NCI-H187 treated with DMSO at 0.1 percent for 48 hours (cell line): ENCODE measurements at regions not wholly inside any gene's neighbourhood (a gene's known extent, or its start where the extent isn't known, plus 50 kb on each side); places are given as distances from the start of the nearest gene placed in this dataset.
"Not testable (repeated sequence)": the region's sequence is repeated elsewhere in the genome, so short reads cannot be mapped to it uniquely, and the experiment has no call there.

Experiments used
- DNase-seq: peaks from one replicate; lab custom pipeline; 2025; lab: John Stamatoyannopoulos, UW

DNA sequence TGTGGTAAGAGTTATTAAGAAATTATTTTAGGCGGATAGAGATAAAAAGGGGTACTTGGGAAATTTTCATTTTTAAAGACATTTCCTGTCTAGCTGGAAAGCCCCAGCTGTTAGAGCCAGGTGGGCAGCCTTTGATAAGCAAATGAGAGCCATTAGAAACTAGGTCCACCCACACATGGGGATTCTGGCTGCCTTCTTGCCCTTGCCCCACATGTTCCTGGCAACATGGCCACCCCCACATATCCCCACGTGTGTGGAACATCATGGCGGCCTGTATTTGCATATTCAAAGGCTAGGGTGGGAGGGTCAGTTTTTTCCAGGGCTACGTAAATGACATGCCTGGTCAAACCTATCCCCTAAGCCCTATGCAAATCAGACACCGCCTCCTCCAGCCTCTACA lies 1382.1 kb downstream of the AACS start:
- no peak for DNase-seq

DNA sequence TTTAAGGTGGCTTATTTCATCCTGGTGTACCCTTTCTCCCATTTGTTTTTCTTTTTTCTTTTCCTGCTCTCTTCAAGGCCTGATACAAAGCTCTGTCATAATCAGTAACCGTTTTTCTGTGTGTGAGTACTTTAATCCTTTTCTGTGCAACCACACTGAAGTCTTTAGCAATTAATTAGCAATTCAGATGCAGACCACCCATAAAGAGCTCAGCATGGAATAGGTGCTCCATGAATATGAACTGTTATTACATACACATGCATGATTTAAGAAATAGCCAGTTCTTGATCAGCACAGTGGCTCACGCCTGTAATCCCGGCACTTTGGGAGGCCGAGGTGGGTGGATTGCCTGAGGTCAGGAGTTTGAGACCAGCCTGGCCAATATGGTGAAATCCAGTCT lies 1386.6 kb downstream of the AACS start:
- no peak for DNase-seq

DNA sequence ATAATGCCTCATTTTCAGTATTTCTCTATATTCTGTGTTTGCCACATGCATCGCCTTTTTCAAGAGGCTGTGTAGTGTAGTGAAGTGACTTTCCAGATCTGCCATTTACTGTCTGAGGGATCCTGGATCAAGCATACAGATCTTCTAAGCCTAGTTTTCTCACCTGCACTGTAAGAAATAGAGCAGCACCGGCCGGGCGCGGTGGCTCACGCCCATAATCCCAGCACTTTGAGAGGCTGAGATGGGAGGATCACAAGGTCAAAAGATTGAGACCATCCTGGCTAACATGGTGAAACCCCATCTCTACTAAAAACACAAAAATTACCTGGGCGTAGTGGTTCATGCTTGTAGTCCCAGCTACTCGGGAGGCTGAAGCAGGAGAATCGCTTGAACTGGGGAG lies 1387.5 kb downstream of the AACS start:
- DNase-seq: not testable (repeated sequence)

DNA sequence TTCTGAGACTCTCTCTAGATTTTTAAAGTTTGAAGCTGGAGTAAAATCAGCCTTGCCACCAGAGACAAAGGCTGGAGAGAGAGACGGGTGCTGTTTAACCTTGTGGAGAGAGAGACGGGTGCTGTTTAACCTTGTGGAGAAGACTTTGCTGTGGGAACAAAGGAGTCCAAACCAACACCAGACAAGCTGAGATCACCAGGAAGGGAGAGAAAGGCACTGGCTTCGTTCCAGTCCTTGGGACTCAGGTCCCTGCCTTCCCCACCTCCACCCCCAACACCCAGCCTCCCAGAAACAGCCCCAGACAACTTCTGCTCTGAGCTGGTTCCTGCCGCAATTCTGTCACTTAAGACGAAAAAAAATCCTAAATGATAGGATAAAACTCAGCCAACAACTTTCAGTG lies 1389.3 kb downstream of the AACS start:
- no peak for DNase-seq

DNA sequence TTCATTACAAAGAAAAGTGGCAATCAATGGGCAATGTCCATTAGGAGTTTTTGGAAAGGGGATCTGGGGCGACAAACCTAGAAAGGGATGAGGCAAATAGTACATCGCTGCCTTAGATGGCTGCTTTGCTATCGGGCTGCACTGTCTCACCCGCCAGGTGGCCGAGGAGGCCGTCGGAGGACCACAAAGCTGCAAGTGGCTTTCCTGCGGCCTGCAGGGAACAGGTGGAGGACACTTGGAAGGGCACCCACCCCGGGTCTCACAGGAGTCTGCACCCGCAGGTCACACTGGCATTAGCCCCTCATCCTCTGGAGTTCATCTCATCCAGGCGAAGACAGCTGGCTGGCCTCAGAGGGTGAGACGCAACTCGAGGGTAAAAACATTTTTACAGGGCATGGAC lies 1392.5 kb downstream of the AACS start:
- DNase-seq: no peak

DNA sequence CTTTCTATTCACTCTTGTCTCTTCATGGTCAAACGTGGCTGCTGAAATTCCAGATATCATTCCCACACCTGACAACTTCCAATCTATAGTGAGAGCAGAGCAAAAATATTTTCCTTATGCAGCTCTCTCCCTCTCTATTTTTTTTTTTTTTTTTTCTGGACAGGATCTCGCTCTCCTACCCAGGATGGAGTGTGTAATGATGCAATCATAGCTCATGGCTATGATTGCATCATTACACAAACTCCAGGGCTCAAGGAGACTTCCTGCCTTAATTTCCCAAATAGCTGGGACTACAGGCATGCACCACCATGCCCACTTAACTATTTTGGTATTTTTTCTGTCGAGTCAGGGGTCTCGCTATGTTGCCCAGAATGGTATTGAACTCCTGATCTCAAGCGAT lies 1398.9 kb downstream of the AACS start:
- DNase-seq: no peak

DNA sequence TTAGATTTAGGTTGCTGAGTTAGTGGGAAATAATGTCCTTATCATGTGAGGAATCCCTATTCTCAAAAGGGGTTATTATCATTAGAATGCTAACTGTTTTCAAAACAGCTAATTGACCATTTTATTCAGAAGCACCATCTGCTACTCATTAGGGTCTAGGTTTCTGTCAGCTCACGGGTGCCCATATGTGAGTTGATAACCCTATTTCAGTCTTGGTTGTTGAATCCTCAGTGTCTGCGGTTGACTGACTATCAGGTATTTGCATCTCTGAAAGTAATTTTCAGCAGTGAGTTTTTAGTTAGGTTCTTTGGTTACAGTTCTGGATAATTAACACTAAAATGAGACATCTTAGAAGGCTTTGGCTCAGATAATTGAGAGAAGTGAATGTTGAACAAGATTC lies 1404.0 kb downstream of the AACS start:
- DNase-seq: no peak

DNA sequence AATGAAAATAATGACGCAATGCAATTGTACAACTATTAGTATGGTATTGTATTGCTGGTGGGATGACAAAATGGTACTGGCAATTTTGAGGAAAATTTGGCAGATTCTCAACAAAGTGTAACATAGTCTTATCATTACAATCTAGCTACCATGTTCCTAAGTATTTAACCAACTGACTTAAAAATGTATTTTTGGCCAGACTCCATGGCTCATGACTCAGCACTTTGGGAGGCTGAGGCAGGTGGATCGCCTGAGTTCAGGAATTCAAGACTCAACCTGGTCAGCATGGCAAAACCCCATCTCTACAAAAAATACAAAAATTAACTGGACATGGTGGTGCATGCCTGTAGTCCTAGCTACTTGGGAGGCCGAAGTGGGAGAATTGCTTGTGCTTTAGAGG lies 1409.5 kb downstream of the AACS start:
- DNase-seq: no peak

DNA sequence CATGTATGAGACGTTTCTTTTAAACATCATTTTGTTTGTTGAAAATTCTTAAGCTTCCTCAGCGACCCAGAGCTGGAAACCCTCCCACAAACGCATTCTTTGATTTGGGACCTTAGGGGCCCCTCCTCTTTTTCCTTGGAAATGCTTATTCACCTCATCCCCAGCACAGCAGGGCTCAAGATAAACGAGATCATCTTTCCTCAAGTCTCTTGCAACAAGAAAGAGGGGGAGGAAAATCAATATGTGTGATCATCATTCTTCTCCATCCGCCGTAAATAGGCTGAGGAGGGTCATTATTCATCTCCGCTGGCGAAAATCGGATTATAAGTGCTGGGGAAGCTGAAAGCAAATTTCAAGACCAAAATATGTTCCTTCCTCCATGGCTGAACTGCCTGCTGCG lies 1415.2 kb downstream of the AACS start:
- no peak for DNase-seq

DNA sequence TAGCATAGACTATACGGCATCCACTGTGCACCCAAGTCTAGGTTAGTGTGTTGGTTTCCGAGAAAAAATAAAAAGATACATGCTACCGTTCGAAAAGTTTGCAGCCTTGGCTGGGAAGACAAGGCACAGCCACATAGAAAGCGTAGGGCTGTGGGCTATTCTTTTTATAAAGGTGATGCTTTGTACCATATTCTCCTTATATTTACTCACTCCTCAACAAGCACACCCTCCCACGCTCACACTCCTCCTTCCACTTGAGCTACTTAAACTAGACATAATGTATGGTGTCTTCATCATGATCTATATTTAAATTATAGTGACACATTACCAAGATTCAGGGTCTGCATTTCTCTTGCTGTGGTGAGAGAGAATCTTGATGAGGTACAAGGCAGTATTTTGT lies 1416.5 kb downstream of the AACS start:
- no peak for DNase-seq

DNA sequence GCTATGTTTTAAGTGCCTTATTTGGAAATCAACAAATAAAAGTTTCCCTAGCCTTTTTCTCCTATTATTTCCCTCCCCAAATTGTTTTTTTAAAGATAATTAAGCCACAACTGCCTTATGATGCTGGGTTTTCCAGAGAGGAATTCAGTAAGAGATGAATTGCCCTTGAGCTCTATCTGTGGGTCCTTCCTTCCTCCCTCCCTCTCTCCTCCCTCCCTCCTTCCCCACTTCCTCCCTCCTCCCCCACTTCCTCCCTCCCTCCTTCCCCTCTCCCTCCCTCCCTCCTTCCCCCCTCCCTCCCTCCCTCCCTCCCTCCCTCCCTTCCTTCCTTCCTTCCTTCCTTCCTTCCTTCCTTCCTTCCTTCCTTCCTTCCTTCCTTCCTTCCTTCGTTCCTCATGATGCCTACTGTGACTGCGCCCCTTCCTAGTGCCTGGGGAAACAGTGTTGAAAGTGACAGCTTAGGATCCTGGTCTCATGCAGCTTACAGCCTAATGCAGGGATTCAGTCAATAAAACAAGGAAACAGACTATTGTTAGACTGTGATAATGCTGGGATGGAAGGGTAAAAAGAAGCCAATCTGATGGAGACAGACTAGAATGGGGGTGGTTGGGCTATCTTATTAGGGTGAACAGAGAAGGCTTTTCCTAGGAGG lies 1417.1 kb downstream of the AACS start:
- DNase-seq: no peak

DNA sequence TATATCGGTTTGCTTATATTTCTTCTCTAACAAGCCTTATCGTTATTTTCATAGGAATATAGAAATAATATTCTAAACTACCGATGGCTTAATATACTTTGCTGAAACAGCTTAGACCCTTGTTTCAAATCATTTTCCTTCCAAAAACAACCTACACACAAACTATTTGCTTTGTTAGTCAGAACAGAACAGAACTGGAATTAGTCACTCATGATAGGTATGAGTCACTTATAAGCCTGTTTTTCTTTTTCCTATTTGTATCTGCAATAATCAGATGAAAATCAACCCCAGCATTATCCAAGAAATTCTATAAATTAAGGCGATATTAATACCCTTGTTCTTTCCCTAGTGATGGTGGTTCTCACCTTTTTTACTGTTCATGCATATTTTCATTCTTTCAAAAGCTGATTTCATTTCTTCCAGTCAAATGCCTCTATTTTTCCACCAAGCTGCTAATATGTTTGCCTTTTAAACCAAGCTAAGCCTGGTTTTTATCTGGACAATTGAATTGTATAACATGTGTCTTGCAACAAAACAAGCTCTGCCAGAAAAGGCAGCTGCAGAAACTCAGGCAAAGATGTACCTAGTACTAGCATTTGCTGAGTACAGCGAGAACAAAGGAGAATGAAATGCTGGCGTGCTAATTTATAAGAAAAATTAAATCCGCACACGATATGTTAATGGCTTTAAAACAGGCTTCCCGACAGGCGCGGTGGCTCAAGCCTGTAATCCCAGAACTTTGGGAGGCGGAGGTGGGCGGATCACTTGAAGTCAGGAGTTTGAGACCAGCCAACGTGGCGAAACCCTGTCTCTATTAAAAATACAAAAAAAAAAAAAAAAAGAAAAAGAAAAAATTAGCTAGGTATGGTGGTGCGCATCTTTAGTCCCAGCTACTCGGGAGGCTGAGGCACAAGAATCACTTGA lies 1418.2 kb downstream of the AACS start:
- no peak for DNase-seq

DNA sequence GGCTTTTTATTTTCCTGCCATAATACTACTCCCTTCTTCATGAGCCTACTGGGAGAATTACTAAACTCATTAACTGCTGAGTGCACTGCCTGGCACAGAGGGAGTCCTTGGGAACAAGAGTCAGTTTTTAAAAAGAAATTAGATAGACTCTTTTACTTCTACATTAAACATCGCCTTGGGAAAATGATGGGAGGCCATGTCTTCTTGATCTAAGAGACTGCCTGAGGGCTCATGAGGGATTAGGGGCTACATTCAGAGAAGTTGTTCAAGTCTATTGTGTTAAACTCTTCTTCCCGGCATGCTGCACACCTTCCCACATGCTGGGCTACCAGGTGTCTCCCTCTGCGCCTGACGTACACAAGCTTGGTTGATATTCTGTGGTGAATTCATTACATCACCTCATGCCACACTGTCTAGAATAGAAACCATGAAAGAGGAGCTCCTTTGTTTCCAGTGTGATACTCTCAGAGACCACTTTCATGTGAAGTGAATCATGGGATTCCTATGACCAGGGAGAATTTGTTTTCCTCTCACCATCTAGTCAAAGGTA lies 1422.3 kb downstream of the AACS start:
- DNase-seq: no peak

DNA sequence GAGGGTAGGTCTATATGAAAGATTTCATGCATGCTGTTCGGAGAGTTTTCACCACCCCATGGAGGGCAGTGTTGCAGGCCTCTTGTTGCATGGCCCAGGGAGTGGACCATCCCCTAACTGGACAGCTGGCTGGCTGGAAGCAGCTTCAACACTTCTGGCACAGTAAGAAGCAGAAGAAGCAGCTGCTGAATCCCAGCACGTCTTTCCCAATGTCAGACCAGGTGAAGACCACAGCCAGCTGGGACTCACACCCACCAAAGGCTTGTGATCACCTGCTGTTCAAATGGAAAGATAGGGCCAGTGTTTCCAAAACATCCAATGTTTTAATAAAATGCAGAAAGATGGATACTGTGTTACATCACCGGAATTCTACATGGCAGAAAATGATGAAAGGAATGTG lies 1423.6 kb downstream of the AACS start:
- DNase-seq: no peak

DNA sequence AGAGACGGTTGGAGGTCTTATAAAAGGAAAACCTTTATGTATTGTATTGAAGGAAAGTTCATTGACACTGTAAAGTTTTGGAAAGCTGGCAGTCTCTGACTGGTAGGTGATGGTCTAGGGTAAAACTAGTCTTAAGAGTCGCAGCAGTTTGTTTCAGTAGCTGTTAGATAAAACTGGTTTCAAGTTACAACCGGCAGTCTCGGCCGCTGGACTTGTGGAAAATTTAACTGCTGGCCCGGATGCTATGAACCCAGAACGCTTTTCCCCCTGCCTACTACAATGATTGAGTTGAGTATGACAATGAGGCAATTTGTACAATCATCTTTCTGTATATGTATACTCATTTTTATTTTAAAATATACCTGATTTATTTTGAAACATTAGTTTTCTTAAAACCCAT lies 1426.9 kb downstream of the AACS start:
- no peak for DNase-seq

DNA sequence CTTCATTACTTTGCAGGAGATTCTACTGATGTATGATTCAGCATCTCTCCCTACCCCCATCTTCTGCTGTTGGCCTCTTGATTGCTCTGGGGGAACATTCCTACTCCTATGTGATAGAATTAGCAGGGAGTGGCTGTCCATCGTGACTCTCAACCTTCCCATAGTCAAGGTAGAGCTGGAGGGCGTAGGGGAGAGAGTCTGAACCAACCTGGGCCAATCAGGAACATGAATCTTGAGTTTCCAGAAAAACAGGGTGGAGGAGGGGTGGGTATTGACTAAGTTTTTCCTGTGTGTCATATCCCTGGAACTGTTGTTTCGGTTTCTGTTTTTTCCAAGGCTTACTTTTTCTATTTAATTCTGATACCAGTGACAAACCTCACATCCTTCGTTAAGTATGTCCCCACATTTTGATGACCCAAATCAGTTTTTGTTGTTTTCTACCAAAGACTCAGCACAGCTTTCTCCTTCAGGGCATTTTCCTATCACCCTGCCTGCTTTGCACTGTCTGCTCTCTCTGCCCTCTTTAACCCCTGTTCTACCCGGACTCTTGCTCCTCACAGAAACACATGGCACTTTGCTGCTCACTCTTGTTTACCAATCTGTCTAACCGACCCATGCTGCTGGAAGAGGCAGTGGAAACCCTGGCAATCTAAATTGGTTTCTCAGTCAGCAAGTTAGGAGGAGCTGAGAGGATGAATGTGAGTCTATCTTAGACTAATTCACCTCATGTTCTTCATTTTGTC lies 1428.3 kb downstream of the AACS start:
- DNase-seq: no peak

DNA sequence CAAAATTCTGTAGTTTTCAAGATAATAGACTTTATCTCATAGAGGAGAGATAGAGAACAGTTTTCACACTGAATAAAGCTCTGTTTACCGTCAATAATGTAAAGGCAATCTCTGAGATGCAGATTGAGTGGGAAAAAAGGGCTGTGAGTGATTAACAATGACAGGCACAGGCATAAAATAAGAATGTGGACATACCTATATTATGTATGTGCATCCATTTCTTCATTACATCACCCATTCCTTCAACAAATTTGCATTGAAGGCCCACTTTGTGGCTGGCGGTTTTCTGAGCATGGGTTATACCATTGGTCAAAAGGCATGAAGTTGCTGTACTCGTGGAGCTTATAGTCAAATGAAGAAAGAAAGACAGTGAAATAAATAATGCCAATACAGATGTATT lies 1431.0 kb downstream of the AACS start:
- DNase-seq: no peak

DNA sequence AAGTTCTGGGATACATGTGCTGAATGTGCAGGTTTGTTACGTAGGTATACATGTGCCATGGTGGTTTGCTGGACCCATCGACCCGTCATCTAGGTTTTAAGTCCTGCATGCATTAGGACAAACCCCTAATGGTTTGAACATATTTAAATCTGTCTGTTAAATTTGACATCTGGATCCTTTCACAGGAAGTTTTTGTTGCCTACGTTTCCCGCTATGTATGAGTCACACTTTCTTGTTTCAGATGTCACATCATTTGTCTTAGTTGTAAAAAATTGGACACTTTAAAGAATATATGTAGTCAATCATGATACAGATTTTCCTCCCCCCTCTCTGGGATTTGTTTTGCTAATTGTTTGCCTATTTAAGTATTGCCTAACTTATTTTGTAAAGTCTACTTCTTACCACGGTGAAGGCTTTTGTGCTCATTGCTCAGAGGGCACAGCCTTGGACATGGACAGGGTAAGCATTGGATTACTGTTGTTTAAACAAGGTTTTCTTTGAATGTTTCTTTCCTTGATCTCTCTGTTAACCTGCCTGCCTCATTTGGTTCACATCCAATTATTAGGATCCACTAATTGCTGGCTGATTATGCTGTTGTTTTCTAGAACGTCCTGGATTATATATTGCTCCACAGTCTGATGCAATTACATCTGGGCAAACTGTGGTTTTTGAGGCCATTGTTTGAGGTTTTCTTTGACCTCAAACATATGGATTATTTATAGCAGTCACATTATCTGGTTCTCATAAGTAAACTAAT lies 1441.4 kb downstream of the AACS start:
- DNase-seq: no peak

DNA sequence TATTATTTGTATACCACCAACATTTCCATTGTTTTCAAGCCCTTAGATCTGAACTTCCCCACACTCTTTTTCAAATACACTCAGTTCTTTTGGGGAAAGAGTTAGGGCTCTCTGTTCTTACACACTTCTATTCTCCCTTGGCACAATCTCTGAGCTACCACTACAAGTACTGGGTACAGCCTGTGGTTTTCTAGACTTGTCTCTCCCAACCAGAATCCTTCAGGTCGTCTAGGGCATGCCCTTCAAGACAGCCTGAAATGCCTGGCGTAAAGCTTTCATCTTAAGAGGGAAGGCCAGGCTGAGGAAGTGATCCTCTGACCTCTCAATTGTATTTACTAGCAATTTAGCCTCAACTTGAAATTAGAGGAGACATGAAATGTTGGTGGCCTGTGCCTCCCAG lies 1442.0 kb downstream of the AACS start:
- DNase-seq: no peak

DNA sequence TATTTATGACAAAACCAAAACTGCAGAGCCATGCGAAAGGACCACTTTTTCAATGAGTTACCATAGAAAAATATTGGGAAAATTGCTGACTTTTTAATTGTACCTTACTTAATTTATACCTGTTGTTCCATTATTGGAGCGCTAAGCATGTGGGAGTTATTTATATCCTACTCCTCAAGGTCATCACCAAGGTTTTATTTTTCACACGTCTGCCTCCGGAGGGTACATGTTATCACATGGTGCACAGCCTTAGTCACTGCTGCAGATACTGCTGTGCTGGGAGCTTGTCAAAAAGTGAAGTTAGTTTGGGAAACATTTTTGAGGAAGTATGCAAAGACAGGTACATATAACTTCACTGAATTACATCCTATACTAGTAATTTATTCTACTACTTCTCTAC lies 1444.3 kb downstream of the AACS start:
- no peak for DNase-seq

DNA sequence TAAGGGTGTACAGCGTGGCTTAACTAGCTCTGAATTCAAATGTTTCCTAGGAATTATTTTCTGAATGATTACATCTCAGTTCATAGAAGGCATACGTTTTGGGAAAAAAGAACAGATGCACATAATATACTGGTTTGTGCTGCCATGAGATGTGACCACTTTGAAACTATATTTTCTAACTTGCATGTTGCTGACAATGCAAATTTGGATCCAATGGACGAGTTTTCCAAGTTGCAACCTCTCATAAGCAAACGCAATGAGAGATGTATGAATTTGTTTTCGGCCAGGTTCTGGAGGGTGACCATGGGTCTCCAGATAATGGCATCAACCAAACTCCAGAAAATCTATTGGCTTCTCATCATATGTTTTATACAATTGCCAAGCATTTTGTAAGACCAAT lies 1445.4 kb downstream of the AACS start:
- DNase-seq: no peak
